GM19468 (cell line): ENCODE measurements at regions not wholly inside any gene's neighbourhood (a gene's known extent, or its start where the extent isn't known, plus 50 kb on each side); places are given as distances from the start of the nearest gene placed in this dataset.

Source experiments
- ATAC-seq: cut with Tn5 transposase; IDR thresholded peaks from one replicate; pipeline ENCODE4 v1.9.1; 2021; ENCODE audit warnings: mild to moderate bottlenecking, moderate library complexity, moderate number of reproducible peaks; ENCODE audit not compliant: unreplicated experiment; ENCODE audit errors: extremely low read depth

GRCh38 chr5:56693220-56693579, 122.1 kb upstream of the MAP3K1 start:
- ATAC-seq: no peak

- no peak for ATAC-seq
Measured at GRCh38 chr5:56692359-56693219, 122.8 kb upstream of the MAP3K1 start.

- no peak for ATAC-seq
Measured at GRCh38 chr5:56688402-56688801, 126.9 kb upstream of the MAP3K1 start.

- ATAC-seq: peak; percentile 14
Measured at GRCh38 chr5:56686337-56687195, 128.8 kb upstream of the MAP3K1 start.

- peak; percentile 6 for ATAC-seq
Measured at GRCh38 chr5:56685503-56686217, 129.7 kb upstream of the MAP3K1 start.

- no peak for ATAC-seq
Measured at GRCh38 chr5:56684159-56684558, 131.2 kb upstream of the MAP3K1 start.

- ATAC-seq: no peak
Measured at GRCh38 chr5:56683733-56684132, 131.6 kb upstream of the MAP3K1 start.

- ATAC-seq: no peak
Measured at GRCh38 chr5:56683281-56683680, 132.1 kb upstream of the MAP3K1 start.

GRCh38 chr5:56681346-56681745, 134.0 kb upstream of the MAP3K1 start:
- ATAC-seq: no peak

- no peak for ATAC-seq
Measured at GRCh38 chr5:56680731-56681130, 134.6 kb upstream of the MAP3K1 start.

- ATAC-seq: no peak
Measured at GRCh38 chr5:56677690-56678305, 137.6 kb upstream of the MAP3K1 start.

GRCh38 chr5:56676091-56676768, 139.1 kb upstream of the MAP3K1 start:
- ATAC-seq: no peak

- no peak for ATAC-seq
Measured at GRCh38 chr5:56674441-56674840, 140.9 kb upstream of the MAP3K1 start.

GRCh38 chr5:56673171-56673570, 142.2 kb upstream of the MAP3K1 start:
- no peak for ATAC-seq

GRCh38 chr5:56671571-56671970, 143.8 kb upstream of the MAP3K1 start:
- ATAC-seq: no peak

- ATAC-seq: no peak
Measured at GRCh38 chr5:56670916-56671315, 144.4 kb upstream of the MAP3K1 start.

GRCh38 chr5:56669534-56670483, 145.5 kb upstream of the MAP3K1 start:
- ATAC-seq: peak; percentile 98

GRCh38 chr5:56668996-56669395, 146.4 kb upstream of the MAP3K1 start:
- ATAC-seq: no peak

- ATAC-seq: no peak
Measured at GRCh38 chr5:56667692-56668091, 147.7 kb upstream of the MAP3K1 start.
